Colonic mucosa (tissue), 4 donors: ENCODE measurements at regions not wholly inside any gene's neighbourhood (a gene's known extent, or its start where the extent isn't known, plus 50 kb on each side); places are given as distances from the start of the nearest gene placed in this dataset.

Source experiments
- DNase-seq: peaks from one replicate; pipeline ENCODE4 v3.0.0-alpha.2; 2020
- H3K27ac ChIP-seq: fragments of 200-600 bp; one replicate; pipeline ENCODE4 v1.8.0; 2021
- H3K27me3 ChIP-seq: fragments of 200-600 bp; one replicate; pipeline ENCODE4 v1.8.0; 2021
- H3K36me3 ChIP-seq: fragments of 200-600 bp; one replicate; pipeline ENCODE4 v1.8.0; 2021
- H3K4me1 ChIP-seq: fragments of 200-600 bp; one replicate; pipeline ENCODE4 v1.8.0; 2021; ENCODE audit warnings: mild to moderate bottlenecking
- H3K4me3 ChIP-seq: fragments of 200-600 bp; one replicate; pipeline ENCODE4 v1.8.0; 2021
- H3K9ac ChIP-seq, 2 donors: one replicate each; pipeline ENCODE4 v1.7.0; 2013; ENCODE audit warnings: control low read depth in 2 of 2, low read depth in 2 of 2, low read length in 2 of 2
- H3K9me3 ChIP-seq: fragments of 200-600 bp; one replicate; pipeline ENCODE4 v1.8.0; 2021
- CTCF ChIP-seq: fragments of 200-600 bp; IDR thresholded peaks from one replicate; pipeline ENCODE4 v1.8.0; 2022; ENCODE audit warnings: antibody characterized with exemption, mild to moderate bottlenecking
- intact Hi-C: fragments of 100-400 bp; cut with DNase I; formaldehyde crosslinking; loops from one replicate; pipeline ENCODE4 v1.14.1; 2022
- donor health status: healthy.
- donor health status: DM: no; HTN: no; CAD: no.
- donor health status: DM: no; HTN: no; CAD: no.

- no peak for DNase-seq
- H3K9ac ChIP-seq: no peak overlapping the region
- intact Hi-C loops: loop anchor here (5.0 kb wide), 1 partner anchor 133 kb away; no protein-coding TSS in a partner anchor
Measured at GRCh38 chr22:23403720-23404688, 176.1 kb downstream of the IGLL1 start.

GRCh38 chr22:23403152-23403719, 176.9 kb downstream of the IGLL1 start:
- Histone ChIP-seq H3K9me3 (no peaks in the 10 kb centered on the region), H3K27me3 (no peaks in the 10 kb centered on the region), H3K36me3 (no peaks in the 10 kb centered on the region), H3K4me1 (no peaks in the 10 kb centered on the region), H3K27ac (no peak overlapping the region), H3K4me3 (peak overlapping the region; percentile 13), H3K9ac (no peak overlapping the region)
- no peak for TF ChIP-seq CTCF
- intact Hi-C loops: loop anchor here (5.0 kb wide), 1 partner anchor 134 kb away; no protein-coding TSS in a partner anchor
- DNase-seq: no peak

More at GRCh38 chr22:23403720-23404688, 176.1 kb downstream of the IGLL1 start:
- Histone ChIP-seq H3K36me3 (no peaks in the 10 kb centered on the region), H3K9me3 (no peaks in the 10 kb centered on the region), H3K4me1 (no peaks in the 10 kb centered on the region), H3K27ac (no peak overlapping the region), H3K4me3 (no peak overlapping the region), H3K27me3 (no peaks in the 10 kb centered on the region)
- TF ChIP-seq CTCF: no peak

- intact Hi-C loops: loop anchor here (5.0 kb wide), 1 partner anchor 135 kb away; no protein-coding TSS in a partner anchor
- Histone ChIP-seq H3K4me3 (peak overlapping the region; percentile 32), H3K27ac (no peak overlapping the region)
Measured at GRCh38 chr22:23402275-23403151, 177.6 kb downstream of the IGLL1 start.

DNA sequence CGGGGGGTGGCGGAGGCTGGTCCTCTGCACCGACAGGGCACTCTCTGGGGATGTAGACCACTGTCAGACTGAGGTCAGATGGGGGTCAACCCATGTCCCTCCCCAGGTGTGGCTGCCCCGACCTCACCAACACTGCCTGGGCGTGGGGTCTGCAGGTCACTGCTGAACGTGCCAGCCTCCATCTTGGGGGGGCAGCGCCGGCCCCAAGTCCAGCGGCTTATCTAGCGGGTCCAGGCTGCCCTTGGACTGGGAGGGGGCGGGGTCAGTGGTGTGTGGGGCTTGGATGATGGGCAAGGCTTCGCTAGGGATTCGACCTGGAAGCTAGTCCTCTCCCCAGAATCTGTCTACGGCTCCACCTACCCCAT, 178.2 kb downstream of the IGLL1 start:
- no peak overlapping the region for H3K27ac ChIP-seq
- H3K9ac ChIP-seq: peak overlapping the region in 1 of 2 donors; percentile 50
- peak; percentile 35 for DNase-seq

More at GRCh38 chr22:23402275-23403151, 177.6 kb downstream of the IGLL1 start:
- Histone ChIP-seq H3K4me1 (no peaks in the 10 kb centered on the region), H3K36me3 (no peaks in the 10 kb centered on the region), H3K9ac (peak overlapping the region in 1 of 2 donors; percentile 50), H3K27me3 (no peaks in the 10 kb centered on the region), H3K9me3 (no peaks in the 10 kb centered on the region)
- peak; percentile 85 for DNase-seq
- TF ChIP-seq CTCF: peak; percentile 33

More for the DNA sequence above, 178.2 kb downstream of the IGLL1 start:
- Histone ChIP-seq H3K4me1 (no peaks in the 10 kb centered on the region), H3K27me3 (no peaks in the 10 kb centered on the region), H3K4me3 (peak overlapping the region; percentile 32), H3K36me3 (no peaks in the 10 kb centered on the region), H3K9me3 (no peaks in the 10 kb centered on the region)
- no peak for TF ChIP-seq CTCF
- intact Hi-C loops: loop anchor here (5.0 kb wide), 1 partner anchor 135 kb away; no protein-coding TSS in a partner anchor
